ENCODE measurements at regions not wholly inside any gene's neighbourhood (a gene's known extent, or its start where the extent isn't known, plus 50 kb on each side); places are given as distances from the start of the nearest gene placed in this dataset.

DNA sequence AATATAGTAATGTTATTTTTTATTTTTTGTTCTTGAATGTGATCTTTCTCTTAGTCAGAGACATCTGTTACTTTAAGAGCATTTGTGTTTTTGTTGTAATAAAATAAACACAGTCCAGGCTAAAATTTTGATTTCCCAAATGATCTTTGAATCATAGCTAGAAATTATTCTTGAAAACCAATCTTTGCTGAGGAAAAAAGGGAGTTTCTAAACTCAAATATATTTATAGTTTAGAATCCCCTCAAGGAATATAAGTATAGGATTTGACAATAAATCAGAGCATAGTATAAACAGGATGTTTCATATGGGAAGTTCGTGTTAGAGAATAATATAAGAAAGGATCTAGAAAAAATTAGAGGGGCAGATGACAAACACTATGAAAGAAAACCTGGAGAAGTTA lies 118.8 kb upstream of the ADAMTS19 start:
- no peak for DNase-seq

DNA sequence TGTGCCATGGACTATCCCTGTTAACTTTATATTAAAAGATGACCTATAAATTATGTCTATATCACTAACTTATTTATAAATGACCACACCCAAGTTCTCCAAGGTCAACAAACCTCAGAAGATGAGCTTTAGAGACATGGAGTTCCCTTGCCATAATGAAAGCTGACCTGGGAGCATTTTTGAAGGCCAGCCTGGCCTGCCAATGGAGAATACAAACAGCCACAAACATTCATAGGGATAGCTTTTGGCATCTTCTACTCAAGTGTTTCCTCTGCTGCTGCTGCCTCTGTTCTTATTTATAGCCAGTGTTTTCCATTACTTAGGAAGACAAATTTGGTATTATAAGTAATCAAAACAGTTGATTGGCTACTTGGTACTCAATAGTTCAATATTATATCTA lies 117.3 kb upstream of the ADAMTS19 start:
- DNase-seq = no peak

DNA sequence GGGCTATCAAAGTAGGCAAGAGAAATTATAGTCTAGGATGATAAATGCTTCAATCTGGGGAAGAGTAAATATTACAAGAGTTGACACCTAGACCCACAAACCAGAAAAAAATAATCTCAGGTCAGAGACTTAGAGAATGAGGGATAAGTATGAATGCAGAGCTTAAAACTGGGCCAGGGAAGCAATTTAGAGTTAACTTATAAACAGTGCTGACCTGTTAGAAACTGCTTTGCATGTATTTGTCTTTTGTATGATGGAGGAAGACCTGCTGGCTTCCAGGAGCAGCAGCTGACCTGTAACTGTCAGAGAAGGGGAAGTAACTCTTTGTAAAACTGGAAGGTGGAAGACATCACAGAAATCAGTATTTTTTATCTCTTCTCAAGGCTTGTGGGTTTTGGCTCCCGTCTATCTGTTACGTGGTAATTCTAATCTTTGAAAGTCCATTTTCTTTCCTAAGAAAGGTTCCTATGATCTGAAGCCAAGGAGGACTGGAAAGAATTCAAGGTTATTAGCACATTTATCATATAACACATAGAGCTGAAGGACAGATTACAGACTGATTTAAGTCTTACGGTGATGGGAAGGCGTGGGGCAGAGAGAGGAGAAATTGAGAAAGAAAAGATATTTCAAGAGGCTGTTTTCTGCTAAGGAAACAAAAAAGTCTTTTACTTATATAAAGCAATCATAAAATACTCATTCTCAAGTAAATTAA lies 114.7 kb upstream of the ADAMTS19 start:
- no peak for DNase-seq

DNA sequence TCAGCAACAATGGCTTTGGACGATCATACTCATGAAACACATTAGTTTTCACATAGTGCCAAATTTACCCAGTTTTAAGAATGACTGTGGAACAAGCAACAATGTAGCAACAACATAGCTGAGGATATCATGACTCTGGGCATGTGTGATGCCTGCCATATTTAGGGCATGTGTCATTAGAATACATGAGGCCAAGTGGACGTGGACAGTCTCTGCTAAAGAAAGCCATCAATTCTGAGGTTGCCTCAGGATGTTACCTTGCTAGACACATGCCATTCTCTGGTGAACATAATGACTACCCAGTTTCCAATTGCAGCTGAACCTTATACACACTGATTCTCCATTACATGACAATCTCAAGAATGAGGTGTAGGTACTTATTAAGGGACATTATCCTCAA lies 103.3 kb upstream of the ADAMTS19 start:
- peak; percentile 16 for DNase-seq

DNA sequence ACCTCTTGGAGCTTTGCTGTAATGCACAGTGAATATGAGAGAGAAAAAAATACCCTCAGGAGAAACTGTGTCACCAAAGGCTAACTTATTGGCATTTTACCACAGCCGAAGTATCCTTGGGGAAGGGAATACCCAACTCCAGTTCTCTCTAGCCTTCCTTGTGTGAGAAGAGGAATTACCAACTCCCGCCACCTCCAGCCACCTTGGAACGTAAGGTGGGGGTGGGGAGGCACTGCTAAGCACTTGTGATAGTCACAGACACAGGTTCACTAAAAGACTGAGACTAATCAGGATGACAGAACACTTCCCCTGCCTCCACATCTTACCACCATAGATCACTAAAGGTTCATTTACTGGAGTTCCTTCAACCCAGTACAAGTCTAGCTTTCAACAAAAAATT lies 102.0 kb upstream of the ADAMTS19 start:
- no peak for DNase-seq

DNA sequence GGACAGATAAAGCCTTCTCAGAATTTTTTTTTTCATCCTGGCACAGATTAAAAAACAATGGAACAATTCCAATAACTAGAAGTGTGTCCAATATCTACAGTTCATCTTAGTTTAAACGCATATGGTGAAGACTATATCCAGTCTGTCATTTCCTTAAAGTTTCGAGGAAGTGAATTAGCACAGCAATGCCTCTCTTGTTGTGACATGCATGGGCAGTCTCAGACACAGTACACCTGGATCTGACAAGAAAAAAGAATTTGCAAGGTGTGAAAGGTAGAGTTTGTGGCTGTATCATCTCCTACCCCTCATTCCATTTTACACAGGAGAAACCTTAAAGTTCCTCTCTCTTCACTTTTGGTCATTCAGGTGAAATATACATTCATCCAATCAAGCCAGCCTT lies 100.6 kb upstream of the ADAMTS19 start:
- no peak for DNase-seq

DNA sequence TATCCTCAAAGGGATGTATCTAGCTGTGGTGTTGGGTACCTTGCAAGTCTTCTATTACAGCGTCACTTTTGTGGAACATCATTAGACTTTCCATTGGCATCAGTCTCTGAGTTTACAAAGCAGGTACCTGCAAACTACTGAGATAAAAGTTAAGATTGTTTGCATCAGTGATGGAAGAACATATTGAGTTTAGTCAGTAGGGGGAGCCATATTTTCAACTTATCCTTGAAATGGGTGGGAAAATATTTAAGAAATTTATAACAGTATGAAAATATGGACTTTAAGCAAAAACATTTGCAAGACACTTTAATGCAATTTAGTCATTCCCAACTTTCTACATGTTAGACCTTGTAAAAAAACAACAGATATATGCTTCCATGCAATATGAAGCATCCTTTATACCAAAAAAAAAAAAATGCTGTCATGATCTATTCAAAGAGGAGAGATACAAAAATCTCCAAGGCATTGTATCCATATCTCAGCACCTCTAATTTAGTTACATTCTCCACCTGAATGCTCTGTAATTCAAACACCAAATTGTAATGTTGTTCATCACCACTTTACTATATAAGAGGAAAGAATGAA lies 98.6 kb upstream of the ADAMTS19 start:
- peak; percentile 18 for DNase-seq

DNA sequence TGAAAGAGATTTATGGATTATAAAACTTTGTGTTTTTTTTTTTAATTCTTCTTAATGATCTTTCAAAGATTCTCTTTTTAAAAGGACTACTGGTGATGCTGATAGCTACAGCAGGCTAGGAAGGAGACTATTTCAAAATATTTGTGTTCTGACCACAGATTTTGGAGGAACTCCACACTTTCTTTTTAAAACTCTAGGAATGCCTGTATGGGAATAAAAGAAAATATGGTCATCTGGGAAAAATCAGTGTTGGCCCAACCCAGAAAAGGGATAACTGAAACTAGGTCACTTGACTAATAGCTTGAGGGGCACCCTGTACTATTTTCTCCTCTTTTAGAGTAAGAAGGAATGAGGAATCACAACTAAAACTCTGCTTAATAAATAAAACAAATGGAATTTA lies 97.6 kb upstream of the ADAMTS19 start:
- DNase-seq = peak; percentile 52

DNA sequence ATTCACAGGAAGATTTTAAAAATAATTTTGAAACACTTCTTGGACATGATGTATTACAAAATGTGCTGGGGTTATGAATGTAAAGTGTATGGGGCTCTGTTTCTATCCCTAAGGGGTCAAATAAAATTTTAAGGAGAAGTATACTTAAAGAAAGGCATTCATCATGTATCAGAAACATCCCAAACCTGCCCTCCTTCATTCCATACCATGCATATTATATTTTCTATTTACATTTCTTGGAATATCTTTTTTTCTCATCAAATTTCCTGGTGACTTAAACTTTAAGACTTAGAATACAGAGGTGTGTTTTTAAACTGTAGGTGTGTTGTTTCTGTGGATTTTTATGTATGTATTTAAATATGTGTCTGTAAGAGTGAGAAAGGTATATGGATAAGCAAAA lies 96.1 kb upstream of the ADAMTS19 start:
- DNase-seq = no peak

DNA sequence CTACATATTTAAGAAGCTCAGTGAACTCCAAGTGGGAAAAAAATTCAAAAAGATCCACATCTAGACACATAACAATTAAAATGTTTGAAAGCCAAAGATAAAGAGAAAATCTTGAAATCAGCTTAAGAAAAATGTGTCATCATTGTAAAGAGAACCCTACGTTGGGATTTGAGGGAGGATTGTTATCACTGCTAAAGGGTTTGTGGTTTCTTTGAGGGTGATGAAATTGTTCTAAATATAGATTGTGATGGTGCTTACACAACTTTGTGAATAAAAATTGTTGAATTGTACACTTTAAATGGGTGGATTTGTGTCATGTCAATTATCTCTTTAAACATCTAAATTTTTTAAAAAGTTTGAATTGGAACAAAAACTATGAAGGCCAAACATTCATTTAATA lies 92.2 kb upstream of the ADAMTS19 start:
- peak; percentile 71 for DNase-seq

DNA sequence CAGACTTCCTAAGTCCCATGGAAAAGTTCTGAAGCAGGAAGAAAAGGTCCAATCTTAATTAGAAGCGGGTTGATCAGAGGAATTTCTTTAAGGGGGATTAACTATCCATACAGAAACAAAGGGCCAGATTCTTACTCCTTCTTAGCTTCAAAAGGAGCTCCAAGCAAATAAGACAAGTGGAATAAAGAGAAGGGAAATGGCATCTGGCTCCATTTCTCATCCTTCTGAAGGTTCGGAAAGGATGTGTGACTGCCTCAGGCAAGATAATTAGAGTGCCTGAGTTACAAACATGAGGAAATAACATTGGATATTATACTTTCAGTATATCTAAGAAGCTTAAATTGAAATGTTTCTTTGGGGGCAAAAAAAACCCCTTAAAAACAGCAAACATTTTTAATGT lies 88.1 kb upstream of the ADAMTS19 start:
- DNase-seq = no peak

DNA sequence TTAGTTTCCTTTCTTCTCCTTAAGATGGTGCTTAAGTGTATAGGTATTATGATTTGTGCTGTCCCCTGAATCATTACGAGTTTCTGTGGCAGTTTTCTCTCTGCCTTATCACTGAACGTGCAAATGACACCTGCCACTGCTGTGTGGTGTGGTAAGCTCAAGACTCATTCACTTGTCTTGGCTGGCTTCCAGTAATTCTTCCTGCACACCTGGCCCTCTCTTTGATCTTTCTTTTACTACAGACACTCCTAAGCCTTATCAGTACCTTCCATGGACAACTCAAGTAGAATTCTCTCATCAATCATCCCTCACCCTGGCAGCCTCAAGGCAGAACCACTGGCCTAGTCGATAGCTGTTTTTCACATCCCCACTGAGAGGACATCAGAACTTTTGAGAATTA lies 82.6 kb upstream of the ADAMTS19 start:
- no peak for DNase-seq

DNA sequence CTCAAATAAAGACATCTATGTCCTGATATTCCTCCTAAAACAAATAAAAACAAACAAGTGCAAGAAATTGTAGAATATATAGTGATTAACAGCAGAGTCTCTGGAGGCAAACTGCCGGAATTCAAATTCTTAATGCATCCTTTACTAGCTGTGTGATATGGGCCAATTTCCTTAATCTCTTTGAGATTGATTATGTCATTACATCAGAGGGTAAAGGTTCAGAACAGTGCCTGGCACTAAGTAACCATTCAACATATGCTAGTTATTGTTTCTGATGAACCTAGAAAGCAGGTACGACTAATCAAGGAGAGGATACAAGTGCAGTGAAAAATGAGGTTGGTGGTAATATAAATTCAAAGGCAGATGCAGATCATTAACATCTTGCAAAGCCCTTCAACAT lies 81.1 kb upstream of the ADAMTS19 start:
- DNase-seq = no peak

DNA sequence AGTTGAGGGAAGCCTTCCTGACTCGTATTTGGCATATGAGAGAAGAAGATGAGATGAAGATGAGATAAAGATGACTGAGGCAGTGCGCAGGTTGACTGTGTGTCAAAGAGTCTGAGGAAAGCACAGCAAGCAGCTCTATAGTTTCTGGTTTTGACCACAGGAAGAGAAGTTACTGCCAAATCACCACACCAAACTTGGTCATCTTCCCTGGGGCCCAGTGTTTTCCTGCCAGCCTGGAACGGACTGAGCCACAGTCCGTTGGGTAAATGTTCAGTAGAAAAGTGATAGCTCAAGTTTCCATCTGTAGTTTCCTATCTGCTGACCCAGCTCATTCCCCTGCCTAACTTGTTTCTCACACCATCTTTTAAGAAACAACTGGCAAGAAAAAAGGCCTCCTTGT lies 80.7 kb upstream of the ADAMTS19 start:
- DNase-seq = no peak

DNA sequence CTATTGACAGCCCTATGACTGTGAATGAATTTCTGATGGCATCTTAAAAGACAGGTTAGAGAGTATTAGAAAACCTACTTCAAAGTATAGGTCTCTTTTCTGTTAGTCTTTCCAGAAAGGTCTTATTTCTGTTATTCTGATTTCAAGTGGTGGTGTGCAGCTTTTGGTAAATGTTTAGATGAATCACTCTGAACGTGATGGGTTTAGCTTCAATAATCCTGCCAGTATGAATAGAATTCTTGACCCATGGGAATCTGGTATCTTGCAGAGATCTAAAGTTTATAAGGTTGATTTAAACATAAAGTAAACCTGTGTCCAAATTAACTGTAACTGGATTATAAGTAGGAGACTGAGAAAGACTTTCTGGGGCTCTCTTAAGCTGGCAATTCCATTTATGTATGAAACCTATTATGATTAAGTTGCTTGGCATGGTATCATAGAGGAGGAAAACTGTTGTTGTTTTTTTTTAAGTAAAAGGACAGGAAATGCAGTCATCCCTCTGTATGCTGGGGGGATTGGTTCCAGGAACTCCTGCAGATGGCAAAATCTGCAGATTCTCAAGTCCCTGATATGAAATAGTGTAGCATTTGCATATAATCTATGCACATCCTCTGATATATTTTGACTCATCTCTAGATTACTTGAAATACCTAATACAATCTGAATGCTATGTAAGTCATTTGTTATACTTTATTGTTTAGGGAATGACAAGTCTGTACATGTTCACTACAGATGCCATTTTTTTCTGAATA lies 77.0 kb upstream of the ADAMTS19 start:
- peak; percentile 33 for DNase-seq

DNA sequence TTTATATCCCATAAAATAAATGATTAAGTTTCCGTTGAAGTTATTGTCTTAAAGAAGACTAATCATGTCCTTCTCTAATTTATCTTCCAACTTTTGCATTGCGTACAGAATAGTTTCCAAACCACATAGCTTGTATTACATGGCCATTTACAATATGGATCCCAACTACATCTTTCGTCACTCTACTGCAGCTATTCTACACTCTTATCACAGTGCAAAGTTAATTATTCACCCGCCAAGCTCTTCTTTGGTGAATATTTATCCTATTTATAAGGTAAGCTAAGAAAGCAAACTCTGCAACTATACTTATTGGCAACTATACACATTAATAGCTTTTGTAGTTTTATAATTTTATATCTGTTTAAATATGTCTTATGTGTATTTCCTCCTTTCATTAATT lies 75.9 kb upstream of the ADAMTS19 start:
- no peak for DNase-seq

DNA sequence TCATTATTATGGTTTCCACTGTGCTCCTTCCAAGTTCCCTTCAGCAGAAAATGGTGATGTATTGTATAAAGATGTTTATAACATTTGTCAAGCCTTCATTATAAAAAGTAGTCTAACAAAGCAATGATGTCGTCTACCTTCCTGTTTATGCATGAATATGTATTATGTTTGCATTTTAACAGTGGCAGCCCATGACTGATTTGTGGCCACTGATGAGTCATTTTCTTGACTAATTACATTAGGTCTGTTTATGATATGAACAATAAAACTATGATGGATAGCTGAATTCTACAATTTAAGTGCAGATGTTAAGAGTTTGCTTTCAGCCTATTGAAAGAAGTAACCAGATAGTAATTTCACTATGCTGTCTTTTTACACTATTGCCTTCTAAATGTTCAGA lies 75.4 kb upstream of the ADAMTS19 start:
- DNase-seq = peak; percentile 13

DNA sequence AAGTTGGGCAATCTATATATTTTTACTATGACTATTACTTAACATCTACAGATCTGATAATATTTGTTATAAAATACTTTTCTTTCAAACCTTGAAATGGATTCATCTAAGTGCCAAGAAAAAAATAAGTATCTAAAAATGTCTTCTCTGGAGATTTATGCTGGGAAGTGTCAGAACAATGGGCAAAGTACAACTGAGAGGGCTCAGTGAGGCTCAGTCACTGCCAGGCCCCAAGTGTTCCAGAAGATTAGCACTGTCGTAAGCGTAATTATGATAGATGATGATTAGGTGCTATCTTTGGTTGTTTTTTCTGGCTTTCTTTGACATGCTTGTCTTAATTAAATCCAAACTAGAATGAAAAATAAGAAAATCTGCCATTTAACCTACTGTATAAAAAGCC lies 72.2 kb upstream of the ADAMTS19 start:
- no peak for DNase-seq

DNA sequence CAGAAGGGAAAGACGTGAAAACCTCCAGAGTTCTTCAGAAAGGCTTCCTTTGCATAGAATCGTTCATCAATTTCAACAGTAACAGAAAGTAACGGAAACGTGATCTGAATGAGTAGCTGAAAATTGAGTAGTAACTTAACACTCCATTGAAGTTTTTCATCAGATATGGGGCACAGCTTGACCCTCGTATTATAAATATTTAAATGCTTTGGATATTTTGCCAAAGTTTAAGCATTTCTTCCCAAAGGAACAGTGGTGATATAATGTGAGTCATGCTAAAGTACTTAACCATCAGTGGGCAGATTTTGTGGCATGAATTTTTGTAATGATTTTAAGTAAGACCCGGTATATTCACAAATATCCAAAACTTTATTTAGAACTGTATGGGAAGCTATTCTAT lies 67.4 kb upstream of the ADAMTS19 start:
- DNase-seq = no peak

DNA sequence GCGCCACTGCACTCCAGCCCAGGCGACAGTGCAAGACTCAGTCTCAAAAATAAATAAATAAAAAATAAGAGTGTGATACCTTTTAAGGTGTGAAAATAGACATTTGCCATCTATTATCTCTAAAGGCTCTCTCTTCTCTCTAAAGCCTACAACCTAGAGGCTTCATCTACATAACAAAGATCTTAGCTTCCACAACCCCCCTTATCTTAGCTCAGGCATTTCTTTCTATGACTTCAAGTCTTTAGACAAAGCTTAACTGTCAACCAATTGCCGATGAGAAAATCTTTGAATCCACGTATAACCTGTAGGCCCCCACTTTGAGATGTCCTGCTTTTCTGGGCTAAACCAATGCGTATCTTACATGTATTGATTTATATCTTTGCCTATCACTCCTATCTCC lies 64.9 kb upstream of the ADAMTS19 start:
- no peak for DNase-seq

DNA sequence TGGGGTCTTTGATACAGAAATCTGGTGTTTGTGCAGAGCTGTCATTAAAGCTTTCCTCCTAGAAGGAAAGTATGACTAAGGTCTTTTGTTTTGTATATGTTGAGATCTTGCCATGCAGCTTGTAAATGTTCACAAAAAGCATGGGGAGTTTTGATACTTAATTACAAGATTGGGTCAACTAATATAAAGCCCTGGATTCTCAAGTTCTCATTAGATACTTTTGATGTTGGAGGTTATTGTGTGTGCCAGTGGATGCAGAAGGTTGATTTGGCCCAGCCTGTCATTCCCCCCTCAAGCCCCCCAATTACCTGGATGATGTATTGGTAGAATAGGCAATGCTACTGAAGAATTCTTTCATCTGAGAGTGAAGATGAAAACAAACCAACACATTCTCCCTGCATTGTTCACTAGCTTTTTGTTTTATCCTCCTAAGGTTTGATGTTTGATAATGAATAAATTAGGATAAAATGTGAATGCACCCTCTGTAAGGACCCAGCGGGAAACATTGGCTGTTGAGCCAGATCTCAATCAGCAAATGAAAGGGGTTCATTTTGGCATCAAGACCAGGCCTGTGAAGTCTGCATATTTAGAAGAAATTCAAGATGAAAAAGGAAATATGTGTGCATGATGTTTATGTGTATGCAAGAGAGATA lies 61.9 kb upstream of the ADAMTS19 start:
- DNase-seq = no peak

DNA sequence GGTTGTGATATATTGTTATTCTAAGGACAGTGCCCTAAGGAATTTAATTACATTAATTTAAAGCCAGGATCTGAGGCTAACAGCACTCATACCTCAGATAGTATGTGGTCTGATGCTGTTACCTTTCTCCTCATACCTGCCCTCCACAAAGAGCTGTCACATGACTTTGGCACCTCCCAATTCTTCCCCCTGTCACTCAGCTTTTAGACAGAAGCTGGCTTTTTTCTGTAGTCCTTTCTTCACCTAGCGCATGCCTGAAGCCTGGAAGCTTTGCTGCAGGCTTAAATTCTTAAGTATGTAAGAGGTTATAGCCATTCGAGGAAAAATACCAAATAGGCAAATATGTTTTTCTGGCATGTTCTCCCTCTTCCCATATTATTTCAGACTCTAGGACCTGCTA lies 61.0 kb upstream of the ADAMTS19 start:
- DNase-seq = no peak

DNA sequence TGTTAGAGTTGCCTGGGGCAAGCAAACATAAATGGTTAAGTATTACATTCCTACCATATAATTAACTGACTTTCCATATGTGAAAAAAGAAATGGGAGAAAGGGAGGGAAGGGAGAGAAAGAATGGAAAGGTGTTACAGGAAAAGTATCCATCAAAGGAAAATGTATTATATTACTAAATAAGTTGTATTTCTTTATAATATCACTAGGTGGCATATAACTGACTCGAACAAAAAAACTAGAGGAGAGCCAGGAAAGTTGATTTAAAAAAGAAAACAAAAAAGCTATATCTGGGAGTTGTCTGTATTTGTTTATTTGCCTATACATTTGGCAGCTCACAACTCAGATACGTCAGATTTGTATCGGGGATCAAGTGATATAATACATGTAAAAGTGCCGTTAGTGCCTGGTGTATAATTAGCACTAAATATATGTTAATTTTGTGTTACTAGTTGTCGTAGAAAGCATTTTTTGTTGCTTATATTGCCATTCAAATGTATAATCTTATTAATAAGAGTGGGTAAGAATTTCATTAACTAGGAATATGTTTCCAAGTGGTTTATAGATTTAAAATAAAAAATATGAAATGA lies 59.6 kb upstream of the ADAMTS19 start:
- DNase-seq = peak; percentile 4
